ENCODE measurements at regions not wholly inside any gene's neighbourhood (a gene's known extent, or its start where the extent isn't known, plus 50 kb on each side); places are given as distances from the start of the nearest gene placed in this dataset.

DNA sequence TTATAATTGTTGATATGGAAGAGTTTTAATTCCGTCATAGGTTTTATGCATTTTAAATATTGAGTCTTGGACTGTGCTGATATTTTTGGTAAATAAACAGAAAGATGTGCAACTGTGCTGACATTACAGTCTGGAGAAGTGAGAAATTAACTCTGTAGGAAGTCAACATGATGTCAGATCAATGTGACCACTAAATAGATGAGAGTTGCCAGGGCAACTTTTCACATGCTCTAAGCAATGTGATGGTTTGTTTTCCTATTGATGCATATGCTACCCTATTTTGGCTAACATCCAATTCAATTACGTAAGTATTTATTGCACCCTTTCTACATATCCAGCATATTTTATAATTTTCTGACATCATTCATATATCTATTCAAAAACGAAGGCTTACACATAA lies 1109.3 kb downstream of the TSN start:
- Histone ChIP-seq H3K27me3 (ENCODE audit: control insufficient read depth, insufficient read depth, low read length) (no peaks in the 10 kb centered on the region), H3K36me3 (ENCODE audit: control insufficient read depth, insufficient read depth, low read length) (no peaks in the 10 kb centered on the region), H3K4me3 (ENCODE audit: low read depth, low read length) (no peak overlapping the region)
- no peak for TF ChIP-seq CTCF (IDR thresholded peaks at IDR 0.05; ENCODE audit: insufficient read depth, low read length, poor library complexity, severe bottlenecking)
- DNase-seq (ENCODE audit: low read depth): no peak

GRCh38 chr2:122866095-122866494 lies 1110.6 kb downstream of the TSN start:
- Histone ChIP-seq H3K36me3 (ENCODE audit: control insufficient read depth, insufficient read depth, low read length) (no peaks in the 10 kb centered on the region), H3K4me3 (ENCODE audit: low read depth, low read length) (no peak overlapping the region), H3K27me3 (ENCODE audit: control insufficient read depth, insufficient read depth, low read length) (no peaks in the 10 kb centered on the region)
- DNase-seq (ENCODE audit: low read depth): no peak
- no peak for TF ChIP-seq CTCF (IDR thresholded peaks at IDR 0.05; ENCODE audit: insufficient read depth, low read length, poor library complexity, severe bottlenecking)

DNA sequence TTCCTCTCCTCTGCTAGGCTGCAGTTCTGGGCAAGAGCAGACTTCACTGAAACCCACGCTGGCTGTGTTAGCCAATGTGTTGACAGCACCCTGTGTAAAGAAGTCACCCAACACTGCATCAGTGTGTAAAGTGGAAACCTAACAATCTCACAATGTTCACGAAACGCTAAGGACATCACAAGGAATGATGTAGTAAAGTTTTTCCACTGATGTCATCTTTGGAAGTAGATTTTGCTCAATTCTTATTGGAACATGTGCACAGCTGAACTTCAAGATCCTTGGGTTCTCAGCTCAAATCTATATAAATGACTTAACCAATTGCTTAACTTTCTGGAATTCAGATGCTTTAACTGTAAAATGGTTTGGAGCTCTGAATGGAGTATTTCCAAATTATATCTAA lies 1112.5 kb downstream of the TSN start:
- no peak for DNase-seq (ENCODE audit: low read depth)
- Histone ChIP-seq H3K4me3 (ENCODE audit: low read depth, low read length) (no peak overlapping the region), H3K36me3 (ENCODE audit: control insufficient read depth, insufficient read depth, low read length) (no peaks in the 10 kb centered on the region), H3K27me3 (ENCODE audit: control insufficient read depth, insufficient read depth, low read length) (no peaks in the 10 kb centered on the region)
- no peak for TF ChIP-seq CTCF (IDR thresholded peaks at IDR 0.05; ENCODE audit: insufficient read depth, low read length, poor library complexity, severe bottlenecking)

DNA sequence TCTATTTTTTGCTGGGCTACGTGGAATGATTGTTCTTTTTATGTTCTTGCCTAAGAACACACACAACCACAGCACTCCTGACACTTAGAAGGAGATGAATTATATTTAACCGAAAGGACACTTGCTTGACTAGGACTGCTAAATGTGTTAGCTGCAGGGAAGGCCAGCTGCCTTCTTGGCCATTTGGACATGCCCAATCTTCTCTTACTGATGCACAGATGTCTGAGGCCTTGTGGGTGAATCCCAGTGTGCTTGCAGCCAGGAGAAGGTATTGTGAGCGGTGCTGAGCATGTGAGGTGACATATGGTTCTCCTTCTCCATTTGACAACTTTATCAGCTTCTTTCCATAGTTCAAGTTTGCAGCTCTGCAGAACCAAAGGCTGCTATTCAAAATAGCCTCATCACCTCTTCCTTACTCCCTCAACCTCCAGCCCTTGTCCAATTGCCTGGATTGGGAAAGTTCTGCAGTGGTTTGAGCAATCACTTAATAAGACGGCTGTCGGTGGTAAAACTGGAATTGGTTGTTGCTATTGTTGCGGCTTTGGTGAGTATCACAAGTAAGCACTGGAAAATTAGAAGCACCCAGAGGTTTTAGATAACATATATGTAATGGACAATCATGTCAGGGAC lies 1113.3 kb downstream of the TSN start:
- no peak for TF ChIP-seq CTCF (IDR thresholded peaks at IDR 0.05; ENCODE audit: insufficient read depth, low read length, poor library complexity, severe bottlenecking)
- Histone ChIP-seq H3K36me3 (ENCODE audit: control insufficient read depth, insufficient read depth, low read length) (no peaks in the 10 kb centered on the region), H3K27me3 (ENCODE audit: control insufficient read depth, insufficient read depth, low read length) (no peaks in the 10 kb centered on the region), H3K4me3 (ENCODE audit: low read depth, low read length) (no peak overlapping the region)
- DNase-seq (ENCODE audit: low read depth): no peak

DNA sequence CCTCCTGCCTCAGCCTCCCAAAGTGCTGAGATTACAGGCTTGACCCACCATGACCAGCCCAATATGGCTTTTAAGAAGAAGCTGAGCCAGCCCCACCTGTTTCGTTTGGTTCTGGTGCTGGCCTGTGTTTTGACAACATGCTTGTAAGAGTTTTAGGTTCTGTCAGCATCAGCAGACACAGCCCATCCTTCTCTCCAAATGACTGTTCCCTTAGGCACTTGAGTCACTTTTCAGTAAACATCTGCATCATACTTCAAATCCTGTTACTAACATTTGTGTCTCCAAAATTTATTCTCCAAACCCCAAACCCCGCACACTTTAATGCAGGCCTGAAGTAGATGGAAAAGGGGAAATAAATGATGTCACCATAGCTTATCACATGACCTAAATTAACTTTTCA lies 1118.5 kb downstream of the TSN start:
- no peak for DNase-seq (ENCODE audit: low read depth)
- TF ChIP-seq CTCF (IDR thresholded peaks at IDR 0.05; ENCODE audit: insufficient read depth, low read length, poor library complexity, severe bottlenecking): no peak
- Histone ChIP-seq H3K36me3 (ENCODE audit: control insufficient read depth, insufficient read depth, low read length) (no peaks in the 10 kb centered on the region), H3K27me3 (ENCODE audit: control insufficient read depth, insufficient read depth, low read length) (no peaks in the 10 kb centered on the region), H3K4me3 (ENCODE audit: low read depth, low read length) (no peak overlapping the region)
